B cell (primary cell): ENCODE measurements at regions not wholly inside any gene's neighbourhood (a gene's known extent, or its start where the extent isn't known, plus 50 kb on each side); places are given as distances from the start of the nearest gene placed in this dataset.

Experiments used
- CTCF ChIP-seq: fragments of 200-600 bp; IDR thresholded peaks from one replicate; pipeline ENCODE4 v1.8.0; 2022; ENCODE audit warnings: antibody characterized with exemption, mild to moderate bottlenecking
- EZH2 ChIP-seq: IDR thresholded peaks from 2 replicates; pipeline ENCODE4 v1.6.1; 2012; ENCODE audit warnings: borderline replicate concordance, low read depth, mild to moderate bottlenecking, moderate library complexity, low read length; ENCODE audit not compliant: insufficient read depth, poor library complexity, severe bottlenecking

- no peak for TF ChIP-seq CTCF
- no peak for TF ChIP-seq EZH2
Measured at GRCh38 chr7:69309601-69310000, 288.7 kb upstream of the AUTS2 start.
